A549 (cell line): ENCODE measurements at regions not wholly inside any gene's neighbourhood (a gene's known extent, or its start where the extent isn't known, plus 50 kb on each side); places are given as distances from the start of the nearest gene placed in this dataset.

ENCODE experiments used
- ATAC-seq, 2 experiments: fragments of 200-7000 bp in 1 of 2; fragments of >200 bp in 1 of 2; cut with Nextera tagmentation in 1 of 2; cut with Tn5 transposase in 1 of 2; 3 replicates each; pipeline versions ENCODE4 v1.8.0 to v1.9.1; 2018 to 2020; ENCODE audit warnings: mild to moderate bottlenecking in 1 of 2, moderate library complexity in 1 of 2
- CTCF ChIA-PET: fragments of 300-600 bp; sonication (Branson Sonifier 250); formaldehyde crosslinking; extraction: SDS; loops from one replicate; lab custom pipeline; 2021; ENCODE audit warnings: antibody characterized with exemption, inconsistent platforms; lab: Yijun Ruan, JAX
- POLR2A ChIA-PET: fragments of 350-600 bp; formaldehyde crosslinking; extraction: SDS; loops from one replicate; lab custom pipeline; 2021; ENCODE audit warnings: antibody characterized with exemption, inconsistent platforms; lab: Yijun Ruan, JAX
- DNase-seq, 2 experiments: peaks; one replicate each; pipeline versions ENCODE4 v3.0.0 to v3.0.0-alpha.2; 2011 to 2016; ENCODE audit warnings: low read depth in 1 of 2, low spot score in 1 of 2
- FAIRE-seq: peaks from 2 replicates; lab custom pipeline; 2011; peaks lifted over from hg19 to GRCh38; lab: Jason Lieb, UNC
- H3K27ac ChIP-seq, 2 experiments: fragments of >200 bp; sonication (Bioruptor Twin); formaldehyde crosslinking; 3 replicates each; pipeline ENCODE4 v1.5.1; 2016 to 2017
- H3K4me1 ChIP-seq: fragments of >200 bp; sonication (Bioruptor Twin); formaldehyde crosslinking; 3 replicates; pipeline ENCODE4 v1.6.1; 2016
- H3K4me2 ChIP-seq: fragments of >200 bp; sonication (Bioruptor Twin); formaldehyde crosslinking; 3 replicates; pipeline ENCODE4 v1.6.1; 2016
- H3K4me3 ChIP-seq: fragments of >200 bp; sonication (Bioruptor Twin); formaldehyde crosslinking; 3 replicates; pipeline ENCODE4 v1.5.1; 2016
- H3K9me3 ChIP-seq: fragments of >200 bp; sonication (Bioruptor Twin); formaldehyde crosslinking; 3 replicates; pipeline ENCODE4 v1.6.1; 2016
- BHLHE40 ChIP-seq: IDR thresholded peaks from 2 replicates; pipeline ENCODE4 v1.6.1; 2012; ENCODE audit warnings: low read depth, low read length, inconsistent platforms
- CBX8 ChIP-seq: fragments of 200-600 bp; sonication (generic); IDR thresholded peaks from 2 replicates; pipeline ENCODE4 v1.6.1; 2016
- CEBPB ChIP-seq, 2 experiments: fragments of >200 bp in 1 of 2; sonication (Bioruptor Twin) in 1 of 2; formaldehyde crosslinking in 1 of 2; IDR thresholded peaks; 2 replicates each; pipeline ENCODE4 v1.6.1; 2012 to 2016
- CHD4 ChIP-seq: fragments of 200-600 bp; sonication (generic); IDR thresholded peaks from 2 replicates; pipeline ENCODE4 v1.6.1; 2016; ENCODE audit warnings: antibody characterized with exemption, mild to moderate bottlenecking, borderline replicate concordance
- CTCF ChIP-seq: fragments of >200 bp; sonication (Bioruptor Twin); formaldehyde crosslinking; IDR thresholded peaks from 3 replicates; pipeline ENCODE4 v1.5.1; 2016
- EHMT2 ChIP-seq: fragments of 200-600 bp; sonication (generic); IDR thresholded peaks from 2 replicates; pipeline ENCODE4 v1.6.1; 2016; ENCODE audit warnings: antibody characterized with exemption, low read depth, mild to moderate bottlenecking, moderate library complexity
- EP300 ChIP-seq, 2 experiments: fragments of >200 bp; sonication (Bioruptor Twin); formaldehyde crosslinking; IDR thresholded peaks; 2 replicates in 1 of 2; 3 replicates in 1 of 2; pipeline ENCODE4 v1.6.1; 2016 to 2017
- FOSL2 ChIP-seq, 2 experiments: fragments of 450-650 bp in 1 of 2; fragments of >200 bp in 1 of 2; sonication (Bioruptor Twin) in 1 of 2; formaldehyde crosslinking; IDR thresholded peaks; 2 replicates each; pipeline versions ENCODE4 v1.5.0 to v1.6.1; 2016 to 2020; ENCODE audit warnings: mild to moderate bottlenecking in 1 of 2, moderate library complexity in 1 of 2
- GATA3 ChIP-seq: IDR thresholded peaks from 2 replicates; pipeline ENCODE4 v1.6.1; 2012; ENCODE audit warnings: borderline replicate concordance
- HEYL ChIP-seq: fragments of 250-450 bp; sonication (Bioruptor Pico); IDR thresholded peaks from 2 replicates; pipeline ENCODE4 v1.8.0; 2021; ENCODE audit warnings: mild to moderate bottlenecking, moderate library complexity
- JUNB ChIP-seq: fragments of >200 bp; sonication (Bioruptor Twin); formaldehyde crosslinking; IDR thresholded peaks from 2 replicates; pipeline ENCODE4 v1.6.1; 2016
- KDM1A ChIP-seq: fragments of 200-600 bp; sonication (generic); IDR thresholded peaks from 2 replicates; pipeline ENCODE4 v1.6.1; 2016; ENCODE audit warnings: low read depth, mild to moderate bottlenecking
- KDM5A ChIP-seq: fragments of 200-600 bp; sonication (generic); IDR thresholded peaks from 2 replicates; pipeline ENCODE4 v1.6.1; 2016; ENCODE audit warnings: antibody characterized with exemption, mild to moderate bottlenecking
- MAX ChIP-seq: IDR thresholded peaks from 2 replicates; pipeline ENCODE4 v1.6.1; 2012
- MAZ ChIP-seq: fragments of 150-350 bp; IDR thresholded peaks from 2 replicates; pipeline ENCODE4 v1.6.1; 2014; ENCODE audit warnings: antibody characterized with exemption, low read depth, low read length, borderline replicate concordance
- MYC ChIP-seq: IDR thresholded peaks from 2 replicates; pipeline ENCODE4 v1.6.1; 2012; ENCODE audit warnings: mild to moderate bottlenecking, inconsistent platforms, low read length, improper control_type of control experiment, borderline replicate concordance
- NFE2L2 ChIP-seq: fragments of 150-350 bp; conservative IDR thresholded peaks from 2 replicates; pipeline ENCODE4 v1.6.1; 2014; ENCODE audit warnings: low read length
- NPAS2 ChIP-seq: fragments of 250-450 bp; sonication (Bioruptor Pico); IDR thresholded peaks from 2 replicates; pipeline ENCODE4 v1.8.0; 2022; ENCODE audit warnings: mild to moderate bottlenecking, moderate library complexity, borderline replicate concordance
- PHF8 ChIP-seq: fragments of 200-600 bp; sonication (generic); IDR thresholded peaks from 2 replicates; pipeline ENCODE4 v1.6.1; 2016; ENCODE audit warnings: low read depth, mild to moderate bottlenecking, antibody characterized with exemption, moderate library complexity, borderline replicate concordance
- POLR2A ChIP-seq: IDR thresholded peaks from 2 replicates; pipeline ENCODE4 v1.6.1; 2012; ENCODE audit warnings: mild to moderate bottlenecking, low read length
- RARB ChIP-seq: fragments of 250-450 bp; sonication (Bioruptor Pico); IDR thresholded peaks from 2 replicates; pipeline ENCODE4 v1.8.0; 2021; ENCODE audit warnings: mild to moderate bottlenecking, moderate library complexity
- TFCP2L1 ChIP-seq: fragments of 250-450 bp; sonication (Bioruptor Pico); IDR thresholded peaks from 2 replicates; pipeline ENCODE4 v1.5.0; 2021; ENCODE audit warnings: mild to moderate bottlenecking
- TP53 ChIP-seq: fragments of 250-450 bp; sonication (Bioruptor Pico); IDR thresholded peaks from 2 replicates; pipeline ENCODE4 v1.5.0; 2021; ENCODE audit warnings: mild to moderate bottlenecking, moderate library complexity
- ZC3H11A ChIP-seq: fragments of 450-650 bp; IDR thresholded peaks from 2 replicates; pipeline ENCODE4 v1.6.1; 2014; ENCODE audit warnings: antibody characterized with exemption, mild to moderate bottlenecking
- ZFP36 ChIP-seq: fragments of 450-650 bp; IDR thresholded peaks from 2 replicates; pipeline ENCODE4 v1.6.1; 2014; ENCODE audit warnings: borderline replicate concordance; ENCODE audit not compliant: partially characterized antibody
- ZNF302 ChIP-seq: fragments of 250-450 bp; sonication (Bioruptor Pico); IDR thresholded peaks from 2 replicates; pipeline ENCODE4 v1.9.0; 2021; ENCODE audit warnings: inconsistent platforms, mild to moderate bottlenecking, moderate library complexity
- ZSCAN20 ChIP-seq: fragments of 250-450 bp; sonication (Bioruptor Pico); IDR thresholded peaks from 2 replicates; pipeline ENCODE4 v1.8.0; 2022; ENCODE audit warnings: mild to moderate bottlenecking, moderate library complexity
- WGBS: methylation state at CpG from one replicate; pipeline ENCODE4 v1.1.6; 2017; ENCODE audit errors: missing lambda C conversion rate; 5-methylcytosine and 5-hydroxymethylcytosine counted together
- TF ChIP-seq, protein P1 (sequence below): IDR thresholded peaks from 2 replicates; pipeline ENCODE4 v1.6.1; 2012
- TF ChIP-seq, protein P2 (sequence below): fragments of >200 bp; sonication (Bioruptor Twin); formaldehyde crosslinking; IDR thresholded peaks from 2 replicates; pipeline ENCODE4 v1.6.1; 2016
- TF ChIP-seq, protein P3 (sequence below): IDR thresholded peaks from 2 replicates; pipeline ENCODE4 v1.6.1; 2012; ENCODE audit warnings: low read depth, borderline replicate concordance
- TF ChIP-seq, protein P4 (sequence below): fragments of 250-450 bp; sonication (Bioruptor Pico); IDR thresholded peaks from 2 replicates; pipeline ENCODE4 v1.5.0; 2021; ENCODE audit warnings: mild to moderate bottlenecking, moderate library complexity, borderline replicate concordance
- TF ChIP-seq, protein P5 (sequence below): fragments of 150-350 bp; IDR thresholded peaks from 2 replicates; pipeline ENCODE4 v1.6.1; 2014; ENCODE audit warnings: low read depth, mild to moderate bottlenecking, low read length

DNA sequence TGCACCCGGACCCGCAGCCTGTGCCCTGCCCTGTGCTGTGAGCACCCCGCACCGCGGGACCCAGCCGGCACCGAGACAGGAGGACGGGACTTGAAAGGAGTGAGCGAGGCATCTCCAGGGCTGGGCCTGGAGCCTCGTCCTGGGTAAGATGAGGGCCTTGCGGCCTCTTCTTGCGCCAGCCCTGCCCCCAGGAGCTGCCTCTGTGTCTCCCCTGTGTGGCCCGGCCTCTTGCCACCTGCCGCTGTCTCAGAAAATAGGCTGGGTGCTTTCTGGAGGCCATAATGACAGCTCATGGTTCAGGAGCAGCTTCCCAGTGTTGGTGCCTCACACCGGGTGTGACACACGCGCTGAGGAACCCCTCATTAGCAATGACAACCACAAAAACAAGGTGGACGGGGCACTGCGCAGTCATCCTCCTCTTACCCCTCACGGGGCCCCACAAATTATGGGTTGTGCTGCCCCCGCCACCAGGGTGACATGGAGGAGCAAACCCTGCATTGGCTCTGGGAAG lies 161.5 kb upstream of the C1orf174 start:
- ChIA-PET CTCF (interaction anchor here (1.3 kb wide), 1 partner anchor 10 kb away, joined by 3 read pairs; no protein-coding TSS in a partner anchor), POLR2A (no interaction called here)
- Histone ChIP-seq H3K4me2 (no peak overlapping the region), H3K4me3 (no peak overlapping the region), H3K9me3 (no peaks in the 10 kb centered on the region), H3K4me1 (no peaks in the 10 kb centered on the region), H3K27ac (no peak overlapping the region)
- ATAC-seq (peak in 1 of 2 experiments; percentile 24; a peak in 1 of 6 replicates), FAIRE-seq (no peak), DNase-seq (no peak)
- 46% methylated on average over 9 of the region's 21 CpGs for WGBS
- no peak for TF ChIP-seq HEYL
- TF ChIP-seq ZSCAN20 (CRISPR knock-in tag): no peak
- no peak for TF ChIP-seq KDM5A
- TF ChIP-seq, protein P1, sequence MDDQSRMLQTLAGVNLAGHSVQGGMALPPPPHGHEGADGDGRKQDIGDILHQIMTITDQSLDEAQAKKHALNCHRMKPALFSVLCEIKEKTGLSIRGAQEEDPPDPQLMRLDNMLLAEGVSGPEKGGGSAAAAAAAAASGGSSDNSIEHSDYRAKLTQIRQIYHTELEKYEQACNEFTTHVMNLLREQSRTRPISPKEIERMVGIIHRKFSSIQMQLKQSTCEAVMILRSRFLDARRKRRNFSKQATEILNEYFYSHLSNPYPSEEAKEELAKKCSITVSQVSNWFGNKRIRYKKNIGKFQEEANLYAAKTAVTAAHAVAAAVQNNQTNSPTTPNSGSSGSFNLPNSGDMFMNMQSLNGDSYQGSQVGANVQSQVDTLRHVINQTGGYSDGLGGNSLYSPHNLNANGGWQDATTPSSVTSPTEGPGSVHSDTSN: no peak
- TF ChIP-seq JUNB: no peak
- no peak for TF ChIP-seq GATA3
- no peak for TF ChIP-seq CHD4
- TF ChIP-seq, protein P2, sequence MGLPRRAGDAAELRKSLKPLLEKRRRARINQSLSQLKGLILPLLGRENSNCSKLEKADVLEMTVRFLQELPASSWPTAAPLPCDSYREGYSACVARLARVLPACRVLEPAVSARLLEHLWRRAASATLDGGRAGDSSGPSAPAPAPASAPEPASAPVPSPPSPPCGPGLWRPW: no peak
- TF ChIP-seq PHF8: no peak
- no peak for TF ChIP-seq MAZ
- TF ChIP-seq CBX8: no peak
- no peak for TF ChIP-seq TFCP2L1 (CRISPR knock-in tag)
- no peak for TF ChIP-seq FOSL2 (IDR thresholded peaks at IDR 0.05)
- TF ChIP-seq FOSL2 (CRISPR knock-in tag; IDR thresholded peaks at IDR 0.05): no peak
- TF ChIP-seq ZNF302 (CRISPR knock-in tag): no peak
- no peak for TF ChIP-seq CTCF
- TF ChIP-seq, protein P3, sequence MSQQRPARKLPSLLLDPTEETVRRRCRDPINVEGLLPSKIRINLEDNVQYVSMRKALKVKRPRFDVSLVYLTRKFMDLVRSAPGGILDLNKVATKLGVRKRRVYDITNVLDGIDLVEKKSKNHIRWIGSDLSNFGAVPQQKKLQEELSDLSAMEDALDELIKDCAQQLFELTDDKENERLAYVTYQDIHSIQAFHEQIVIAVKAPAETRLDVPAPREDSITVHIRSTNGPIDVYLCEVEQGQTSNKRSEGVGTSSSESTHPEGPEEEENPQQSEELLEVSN: no peak
- TF ChIP-seq MAX: no peak

DNA sequence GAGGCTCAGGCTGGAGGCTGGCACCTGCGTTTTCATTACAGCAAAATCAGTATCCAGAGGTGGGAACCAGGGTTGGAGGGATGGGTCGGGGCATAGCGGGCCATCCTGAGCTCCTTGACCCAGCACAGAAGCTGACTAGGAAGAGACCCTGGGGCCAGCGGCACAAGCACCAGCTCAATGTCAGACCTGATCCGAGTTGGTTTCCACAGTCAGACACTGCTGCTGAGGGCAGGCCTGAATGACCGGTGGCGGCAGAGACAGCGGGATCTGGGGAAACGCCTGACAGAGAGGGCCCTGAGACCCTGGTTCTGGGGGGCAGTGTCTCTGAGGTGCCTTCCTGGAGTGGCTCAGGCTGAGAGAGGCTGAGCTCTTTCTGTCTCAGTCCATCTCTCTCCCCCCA lies 162.0 kb upstream of the C1orf174 start:
- no peak overlapping the region for H3K4me2 ChIP-seq
- ChIA-PET CTCF (interaction anchor here (1.3 kb wide), 1 partner anchor 10 kb away, joined by 3 read pairs; no protein-coding TSS in a partner anchor), POLR2A (no interaction called here)
- no peak for TF ChIP-seq CEBPB (IDR thresholded peaks at IDR 0.05)
- no peak for TF ChIP-seq NFE2L2
- no peak for TF ChIP-seq ZC3H11A
- TF ChIP-seq ZNF302 (CRISPR knock-in tag): no peak
- TF ChIP-seq TP53 (CRISPR knock-in tag): no peak
- no peak for TF ChIP-seq PHF8
- TF ChIP-seq KDM1A: no peak
- TF ChIP-seq EHMT2: no peak
- TF ChIP-seq RARB (CRISPR knock-in tag): no peak
- TF ChIP-seq CBX8: no peak
- no peak for TF ChIP-seq ZFP36
- TF ChIP-seq, protein P4, sequence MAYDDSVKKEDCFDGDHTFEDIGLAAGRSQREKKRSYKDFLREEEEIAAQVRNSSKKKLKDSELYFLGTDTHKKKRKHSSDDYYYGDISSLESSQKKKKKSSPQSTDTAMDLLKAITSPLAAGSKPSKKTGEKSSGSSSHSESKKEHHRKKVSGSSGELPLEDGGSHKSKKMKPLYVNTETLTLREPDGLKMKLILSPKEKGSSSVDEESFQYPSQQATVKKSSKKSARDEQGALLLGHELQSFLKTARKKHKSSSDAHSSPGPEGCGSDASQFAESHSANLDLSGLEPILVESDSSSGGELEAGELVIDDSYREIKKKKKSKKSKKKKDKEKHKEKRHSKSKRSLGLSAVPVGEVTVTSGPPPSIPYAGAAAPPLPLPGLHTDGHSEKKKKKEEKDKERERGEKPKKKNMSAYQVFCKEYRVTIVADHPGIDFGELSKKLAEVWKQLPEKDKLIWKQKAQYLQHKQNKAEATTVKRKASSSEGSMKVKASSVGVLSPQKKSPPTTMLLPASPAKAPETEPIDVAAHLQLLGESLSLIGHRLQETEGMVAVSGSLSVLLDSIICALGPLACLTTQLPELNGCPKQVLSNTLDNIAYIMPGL (CRISPR knock-in tag): no peak
- TF ChIP-seq POLR2A: no peak
- no peak for TF ChIP-seq BHLHE40
- TF ChIP-seq NPAS2 (CRISPR knock-in tag): no peak
- TF ChIP-seq, protein P3: no peak
- TF ChIP-seq, protein P5, sequence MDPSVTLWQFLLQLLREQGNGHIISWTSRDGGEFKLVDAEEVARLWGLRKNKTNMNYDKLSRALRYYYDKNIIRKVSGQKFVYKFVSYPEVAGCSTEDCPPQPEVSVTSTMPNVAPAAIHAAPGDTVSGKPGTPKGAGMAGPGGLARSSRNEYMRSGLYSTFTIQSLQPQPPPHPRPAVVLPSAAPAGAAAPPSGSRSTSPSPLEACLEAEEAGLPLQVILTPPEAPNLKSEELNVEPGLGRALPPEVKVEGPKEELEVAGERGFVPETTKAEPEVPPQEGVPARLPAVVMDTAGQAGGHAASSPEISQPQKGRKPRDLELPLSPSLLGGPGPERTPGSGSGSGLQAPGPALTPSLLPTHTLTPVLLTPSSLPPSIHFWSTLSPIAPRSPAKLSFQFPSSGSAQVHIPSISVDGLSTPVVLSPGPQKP: no peak
- TF ChIP-seq CHD4: no peak
- TF ChIP-seq EP300 (IDR thresholded peaks at IDR 0.05): no peak
- TF ChIP-seq MYC: no peak
- H3K9me3 ChIP-seq: no peaks in the 10 kb centered on the region
- H3K27ac ChIP-seq: no peak overlapping the region
- H3K4me3 ChIP-seq: no peak overlapping the region
- no peaks in the 10 kb centered on the region for H3K4me1 ChIP-seq
- peak in 1 of 2 experiments; percentile 31; a peak in 2 of 6 replicates for ATAC-seq
- 23% methylated on average over 3 of the region's 9 CpGs for WGBS
- FAIRE-seq: no peak
- DNase-seq: no peak
